K562 (cell line): ENCODE measurements at regions not wholly inside any gene's neighbourhood (a gene's known extent, or its start where the extent isn't known, plus 50 kb on each side); places are given as distances from the start of the nearest gene placed in this dataset.

Source experiments
- ATAC-seq: fragments of 200-7000 bp; cut with Tn5 transposase; 3 replicates; pipeline ENCODE4 v1.9.1; 2020; ENCODE audit warnings: moderate library complexity
- BruUV-seq: library from RNA; stranded (reverse); fragments of 400-500 nt; replicated peaks from 2 replicates; lab custom pipeline; 2021; lab: Mats Ljungman, UMichigan
- CTCF ChIA-PET: fragments of 300-600 bp; formaldehyde crosslinking; extraction: SDS; loops from one replicate; lab custom pipeline; 2021; ENCODE audit warnings: low intra/inter-chr PET ratio; lab: Yijun Ruan, JAX
- POLR2A ChIA-PET: fragments of 300-600, 350-650 bp; sonication (Branson Sonifier 250); formaldehyde crosslinking; extraction: SDS; loops from one replicate; lab custom pipeline; 2021; ENCODE audit warnings: antibody characterized with exemption, inconsistent platforms; lab: Yijun Ruan, JAX
- DNase-seq, 4 experiments: peaks; one replicate each; pipeline versions ENCODE4 v3.0.0 to v3.0.0-alpha.2; 2011 to 2018; ENCODE audit warnings: low spot score in 3 of 4, mixed read lengths in 3 of 4; ENCODE audit errors: extremely low read depth in 1 of 4
- FAIRE-seq: peaks from 2 replicates; lab custom pipeline; 2011; peaks lifted over from hg19 to GRCh38; lab: Jason Lieb, UNC
- H2AFZ ChIP-seq: 2 replicates; pipeline ENCODE4 v1.6.0; 2011; ENCODE audit warnings: low read depth, low read length, control low read depth, inconsistent platforms
- H3K27ac ChIP-seq: fragments of 200-600 bp; 3 replicates; pipeline ENCODE4 v1.8.0; 2011; ENCODE audit warnings: low read depth, mild to moderate bottlenecking, control low read depth, inconsistent platforms, low read length, moderate library complexity, mixed read lengths; ENCODE audit errors: extremely low read depth
- H3K27me3 ChIP-seq, 2 experiments: fragments of 300-600 bp in 1 of 2; 2 replicates in 1 of 2; 3 replicates in 1 of 2; pipeline versions ENCODE4 v1.6.0 to v1.8.0; 2011; ENCODE audit warnings: inconsistent platforms in 2 of 2, low read length in 2 of 2, mild to moderate bottlenecking in 1 of 2, mixed read lengths in 1 of 2, moderate library complexity in 1 of 2; ENCODE audit not compliant: control insufficient read depth in 2 of 2, insufficient read depth in 2 of 2
- H3K36me3 ChIP-seq: fragments of 300-600 bp; 3 replicates; pipeline ENCODE4 v1.8.0; 2011; ENCODE audit warnings: mild to moderate bottlenecking, low read length, inconsistent platforms; ENCODE audit not compliant: control insufficient read depth, insufficient read depth
- H3K4me1 ChIP-seq, 2 experiments: fragments of 200-600 bp in 1 of 2; replicated peaks in 1 of 2; 2 replicates in 1 of 2; 3 replicates in 1 of 2; pipeline versions ENCODE4 v1.5.1 to v1.8.0; 2011; ENCODE audit warnings: inconsistent platforms in 2 of 2, low read length in 2 of 2, mild to moderate bottlenecking in 1 of 2, mixed read lengths in 1 of 2, moderate library complexity in 1 of 2; ENCODE audit not compliant: control insufficient read depth in 2 of 2, insufficient read depth in 2 of 2
- H3K4me2 ChIP-seq: 2 replicates; pipeline ENCODE4 v1.6.1; 2011; ENCODE audit warnings: low read length, control low read depth, inconsistent platforms, mixed read lengths; ENCODE audit not compliant: insufficient read depth
- H3K4me3 ChIP-seq: fragments of 200-600 bp; sonication (generic), shearing (Covaris generic); 2 replicates; pipeline ENCODE4 v1.5.1; 2016; ENCODE audit warnings: control low read depth, inconsistent platforms
- H3K79me2 ChIP-seq: fragments of 200-600 bp; 3 replicates; pipeline ENCODE4 v1.8.0; 2011; ENCODE audit warnings: low read length, inconsistent platforms; ENCODE audit not compliant: control insufficient read depth, insufficient read depth
- H3K9ac ChIP-seq, 2 experiments: 2 replicates each; pipeline versions ENCODE4 v1.6.0 to v1.6.1; 2011; ENCODE audit warnings: low read depth in 2 of 2, low read length in 2 of 2, control low read depth in 1 of 2, inconsistent platforms in 1 of 2, mild to moderate bottlenecking in 1 of 2, mixed read lengths in 1 of 2; ENCODE audit not compliant: insufficient read depth in 1 of 2
- H3K9me1 ChIP-seq: one replicate; pipeline ENCODE4 v1.6.0; 2011; ENCODE audit warnings: inconsistent platforms, mild to moderate bottlenecking, low read length, moderate library complexity; ENCODE audit not compliant: control insufficient read depth, insufficient read depth
- H3K9me3 ChIP-seq: replicated peaks from 2 replicates; pipeline ENCODE4 v1.5.1; 2011; ENCODE audit warnings: low read depth, low read length, inconsistent platforms; ENCODE audit not compliant: control insufficient read depth, insufficient read depth
- H4K20me1 ChIP-seq: replicated peaks from 2 replicates; pipeline ENCODE4 v1.6.1; 2011; ENCODE audit warnings: low read length, inconsistent platforms, mixed read lengths; ENCODE audit not compliant: control insufficient read depth, insufficient read depth
- ETV1 ChIP-seq: fragments of 450-650 bp; conservative IDR thresholded peaks from 2 replicates; pipeline ENCODE4 v1.6.1; 2016; ENCODE audit warnings: missing genetic modification characterization, control low read depth, low read depth, missing compliant biosample characterization
- KDM2B ChIP-seq: fragments of 250-450 bp; sonication (Bioruptor Pico); IDR thresholded peaks from 2 replicates; pipeline ENCODE4 v1.8.0; 2021; ENCODE audit warnings: mild to moderate bottlenecking, moderate library complexity
- PRMT5 ChIP-seq: sonication (generic); formaldehyde crosslinking; IDR thresholded peaks from 2 replicates; pipeline ENCODE4 v1.5.0; 2020; ENCODE audit warnings: missing genetic modification reagents
- RFX1 ChIP-seq: fragments of 450-650 bp; IDR thresholded peaks from 2 replicates; pipeline ENCODE4 v1.6.1; 2016; ENCODE audit warnings: mild to moderate bottlenecking, moderate library complexity
- ZBTB49 ChIP-seq: sonication (generic); formaldehyde crosslinking; IDR thresholded peaks from 2 replicates; pipeline ENCODE4 v1.8.0; 2022; ENCODE audit warnings: missing genetic modification reagents, mild to moderate bottlenecking, borderline replicate concordance
- ZBTB8A ChIP-seq: fragments of 450-650 bp; IDR thresholded peaks from 2 replicates; pipeline ENCODE4 v1.6.1; 2018; ENCODE audit warnings: mild to moderate bottlenecking, moderate library complexity; ENCODE audit not compliant: partially characterized antibody
- WGBS: fragments of 100-300 bp; shearing (Covaris generic); methylation state at CpG from one replicate; pipeline ENCODE4 v1.1.6; 2016; ENCODE audit warnings: low coverage, mixed read lengths; ENCODE audit not compliant: insufficient coverage; ENCODE audit errors: missing lambda C conversion rate; 5-methylcytosine and 5-hydroxymethylcytosine counted together
- in situ Hi-C: fragments of 300-500 bp; cut with MboI; formaldehyde crosslinking; loops from 4 replicates; pipeline ENCODE4 v1.15.0; 2018; ENCODE audit warnings: inconsistent platforms, mixed read lengths
- intact Hi-C: fragments of 100-400 bp; cut with micrococcal nuclease; formaldehyde crosslinking; loops from 2 replicates; pipeline ENCODE4 v1.14.2; 2022
- TF ChIP-seq, protein P1 (sequence below): fragments of 150-350 bp; IDR thresholded peaks from 2 replicates; pipeline ENCODE4 v1.6.1; 2014; ENCODE audit warnings: low read depth, mild to moderate bottlenecking, low read length, borderline replicate concordance

- Histone ChIP-seq H3K4me2 (no peak overlapping the region), H3K79me2 (no peaks in the 10 kb centered on the region), H3K9ac (no peak overlapping the region), H3K4me1 (no peaks in the 10 kb centered on the region), H3K9me3 (no peaks in the 10 kb centered on the region), H3K27ac (no peak overlapping the region), H3K27me3 (no peaks in the 10 kb centered on the region), H3K4me3 (no peak overlapping the region), H3K9me1 (no peaks in the 10 kb centered on the region), H3K36me3 (no peaks in the 10 kb centered on the region), H2AFZ (no peak overlapping the region), H4K20me1 (no peaks in the 10 kb centered on the region)
- no peak for FAIRE-seq
- no peak for DNase-seq
- ATAC-seq: no peak
- ChIA-PET POLR2A (interaction anchor here (0.6 kb wide), 1 partner anchor 271 kb away, joined by 3 read pairs; no protein-coding TSS in a partner anchor), CTCF (no interaction called here)
- no TSS peak for BruUV-seq
- WGBS: 0% methylated on average over 3 of the region's 3 CpGs
- in situ Hi-C loops (no loop called here), intact Hi-C loops (no loop called here)
- no peak for TF ChIP-seq ZBTB8A
- peak; percentile 16; the same call in 1 of the 2 replicates for TF ChIP-seq RFX1
Observed at GRCh38 chr1:199859491-199859933, 168.0 kb upstream of the NR5A2 start.

DNA sequence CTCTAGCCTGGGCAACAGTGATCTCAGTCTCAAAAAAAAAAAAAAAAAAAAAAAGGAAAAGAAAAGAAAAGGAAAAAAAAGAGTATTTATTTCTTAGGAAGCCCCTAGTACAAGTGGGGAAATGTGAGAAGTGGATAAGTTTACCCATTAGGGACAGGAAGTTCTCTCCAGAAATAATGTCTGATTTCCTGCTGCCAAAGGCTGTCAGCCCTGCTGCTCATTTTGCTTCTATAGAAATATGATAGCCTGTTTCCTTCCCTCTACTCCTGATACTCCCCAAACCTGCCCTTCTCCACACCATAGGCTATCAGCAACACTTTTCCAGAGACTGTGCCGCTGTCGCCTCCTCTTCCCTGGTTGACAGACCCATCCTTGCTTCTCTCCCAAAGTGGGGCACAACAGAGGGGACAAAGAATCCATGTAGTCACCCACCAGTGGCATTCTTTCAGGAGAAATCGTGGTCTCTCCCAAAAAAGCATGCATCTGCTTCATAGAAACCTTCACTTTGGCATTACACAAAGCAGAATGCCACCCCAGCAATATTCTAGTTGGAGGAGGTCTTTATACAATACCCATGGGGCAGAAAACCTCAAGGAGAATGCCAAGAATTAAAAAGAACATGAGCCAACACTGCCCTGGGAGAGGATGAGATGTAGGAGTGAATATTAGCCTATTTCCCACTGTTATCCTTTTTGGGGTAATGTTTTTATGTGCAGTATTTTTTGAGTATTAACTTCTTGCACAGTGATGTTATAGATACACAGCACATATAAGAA lies 166.3 kb upstream of the NR5A2 start:
- Histone ChIP-seq H4K20me1 (no peaks in the 10 kb centered on the region), H3K9me1 (no peaks in the 10 kb centered on the region), H3K4me3 (no peak overlapping the region), H3K4me2 (no peak overlapping the region), H3K36me3 (no peaks in the 10 kb centered on the region), H3K4me1 (no peaks in the 10 kb centered on the region), H3K9me3 (no peaks in the 10 kb centered on the region), H2AFZ (no peak overlapping the region), H3K9ac (no peak overlapping the region), H3K27ac (no peak overlapping the region), H3K27me3 (no peaks in the 10 kb centered on the region), H3K79me2 (no peaks in the 10 kb centered on the region)
- intact Hi-C loops: no loop called here
- no TSS peak for BruUV-seq
- DNase-seq: no peak
- CTCF ChIA-PET: no interaction called here
- in situ Hi-C loops: no loop called here
- POLR2A ChIA-PET: no interaction called here
- no peak for ATAC-seq
- WGBS: 0% methylated on average over 3 of the region's 3 CpGs
- no peak for FAIRE-seq
- TF ChIP-seq KDM2B (CRISPR knock-in tag) (no peak), PRMT5 (CRISPR knock-in tag) (no peak), ETV1 (tag) (no peak), ZBTB49 (CRISPR knock-in tag) (no peak)
- TF ChIP-seq, protein P1, sequence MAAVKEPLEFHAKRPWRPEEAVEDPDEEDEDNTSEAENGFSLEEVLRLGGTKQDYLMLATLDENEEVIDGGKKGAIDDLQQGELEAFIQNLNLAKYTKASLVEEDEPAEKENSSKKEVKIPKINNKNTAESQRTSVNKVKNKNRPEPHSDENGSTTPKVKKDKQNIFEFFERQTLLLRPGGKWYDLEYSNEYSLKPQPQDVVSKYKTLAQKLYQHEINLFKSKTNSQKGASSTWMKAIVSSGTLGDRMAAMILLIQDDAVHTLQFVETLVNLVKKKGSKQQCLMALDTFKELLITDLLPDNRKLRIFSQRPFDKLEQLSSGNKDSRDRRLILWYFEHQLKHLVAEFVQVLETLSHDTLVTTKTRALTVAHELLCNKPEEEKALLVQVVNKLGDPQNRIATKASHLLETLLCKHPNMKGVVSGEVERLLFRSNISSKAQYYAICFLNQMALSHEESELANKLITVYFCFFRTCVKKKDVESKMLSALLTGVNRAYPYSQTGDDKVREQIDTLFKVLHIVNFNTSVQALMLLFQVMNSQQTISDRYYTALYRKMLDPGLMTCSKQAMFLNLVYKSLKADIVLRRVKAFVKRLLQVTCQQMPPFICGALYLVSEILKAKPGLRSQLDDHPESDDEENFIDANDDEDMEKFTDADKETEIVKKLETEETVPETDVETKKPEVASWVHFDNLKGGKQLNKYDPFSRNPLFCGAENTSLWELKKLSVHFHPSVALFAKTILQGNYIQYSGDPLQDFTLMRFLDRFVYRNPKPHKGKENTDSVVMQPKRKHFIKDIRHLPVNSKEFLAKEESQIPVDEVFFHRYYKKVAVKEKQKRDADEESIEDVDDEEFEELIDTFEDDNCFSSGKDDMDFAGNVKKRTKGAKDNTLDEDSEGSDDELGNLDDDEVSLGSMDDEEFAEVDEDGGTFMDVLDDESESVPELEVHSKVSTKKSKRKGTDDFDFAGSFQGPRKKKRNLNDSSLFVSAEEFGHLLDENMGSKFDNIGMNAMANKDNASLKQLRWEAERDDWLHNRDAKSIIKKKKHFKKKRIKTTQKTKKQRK: no peak
